ENCODE measurements at regions not wholly inside any gene's neighbourhood (a gene's known extent, or its start where the extent isn't known, plus 50 kb on each side); places are given as distances from the start of the nearest gene placed in this dataset.

- TF ChIP-seq CTCF (IDR thresholded peaks at IDR 0.05; ENCODE audit: low read depth, low read length, missing input control) = no peak
- no peak for TF ChIP-seq MAX (IDR thresholded peaks at IDR 0.05)
- TF ChIP-seq REST (IDR thresholded peaks at IDR 0.05) = no peak
- TF ChIP-seq JUND (IDR thresholded peaks at IDR 0.05) = no peak
- no peak for TF ChIP-seq ZBTB33 (IDR thresholded peaks at IDR 0.05)
- TF ChIP-seq TAF1 (conservative IDR thresholded peaks at IDR 0.05) = no peak
- no peak for TF ChIP-seq SP1 (IDR thresholded peaks at IDR 0.05)
- no peak for TF ChIP-seq RAD21 (IDR thresholded peaks at IDR 0.05)
- TF ChIP-seq NR2F2 (IDR thresholded peaks at IDR 0.05) = no peak
- no peak for TF ChIP-seq RXRA (IDR thresholded peaks at IDR 0.05)
- TF ChIP-seq YY1 (IDR thresholded peaks at IDR 0.05) = no peak
- TF ChIP-seq GABPA (IDR thresholded peaks at IDR 0.05 in 1 of 2, conservative IDR thresholded peaks at IDR 0.05 in 1 of 2) = no peak
- TF ChIP-seq EGR1 (IDR thresholded peaks at IDR 0.05; ENCODE audit: low read depth in 2 of 2) = no peak
Measured at GRCh38 chr3:135499426-135499825, 466.1 kb upstream of the PPP2R3A start.

All from liver (tissue), 3 donors.